H1 (cell line): ENCODE measurements at regions not wholly inside any gene's neighbourhood (a gene's known extent, or its start where the extent isn't known, plus 50 kb on each side); places are given as distances from the start of the nearest gene placed in this dataset.

Experiments used
- CTCF ChIA-PET: fragments of 300-600 bp; sonication (Branson Sonifier 250); formaldehyde crosslinking; loops from one replicate; lab custom pipeline; 2021; ENCODE audit not compliant: partially characterized antibody; lab: Charles Lee
- POLR2A ChIA-PET: fragments of 300-600 bp; sonication (Branson Sonifier 250); formaldehyde crosslinking; loops from one replicate; lab custom pipeline; 2021; ENCODE audit warnings: inconsistent platforms; ENCODE audit not compliant: partially characterized antibody; lab: Charles Lee
- DNase-seq, 2 experiments: peaks; one replicate each; pipeline versions ENCODE4 v3.0.0 to v3.0.0-alpha.2; 2010 to 2022; ENCODE audit warnings: low spot score in 2 of 2, low read depth in 1 of 2, mixed read lengths in 1 of 2
- FAIRE-seq: peaks from 2 replicates; lab custom pipeline; 2011; peaks lifted over from hg19 to GRCh38; lab: Jason Lieb, UNC
- H2AFZ ChIP-seq: 2 replicates; pipeline ENCODE4 v1.8.1; 2012; ENCODE audit warnings: low read length, inconsistent platforms
- H2AK5ac ChIP-seq: 2 replicates; pipeline ENCODE4 v1.6.1; 2013; ENCODE audit warnings: low read depth, low read length
- H2BK120ac ChIP-seq: replicated peaks from 2 replicates; pipeline ENCODE3; 2013; ENCODE audit warnings: low read depth, low read length, inconsistent platforms
- H2BK12ac ChIP-seq: 2 replicates; pipeline ENCODE4 v1.6.1; 2013; ENCODE audit warnings: low read depth, low read length
- H2BK15ac ChIP-seq: 2 replicates; pipeline ENCODE4 v1.6.1; 2013; ENCODE audit warnings: low read length
- H2BK20ac ChIP-seq: 2 replicates; pipeline ENCODE4 v1.6.1; 2013; ENCODE audit warnings: low read length
- H2BK5ac ChIP-seq: 2 replicates; pipeline ENCODE4 v1.6.1; 2013; ENCODE audit warnings: low read depth, low read length
- H3K14ac ChIP-seq: 2 replicates; pipeline ENCODE4 v1.6.1; 2013; ENCODE audit warnings: inconsistent platforms; ENCODE audit not compliant: insufficient read length
- H3K18ac ChIP-seq: 2 replicates; pipeline ENCODE4 v1.6.1; 2013; ENCODE audit warnings: low read length; ENCODE audit errors: extremely low read depth
- H3K23ac ChIP-seq: 2 replicates; pipeline ENCODE4 v1.6.1; 2013; ENCODE audit warnings: inconsistent platforms; ENCODE audit not compliant: insufficient read length
- H3K23me2 ChIP-seq: 2 replicates; pipeline ENCODE4 v1.6.1; 2013; ENCODE audit warnings: low read depth, low read length
- H3K27ac ChIP-seq: 2 replicates; pipeline ENCODE4 v1.6.1; 2011; ENCODE audit warnings: low read depth, low read length, inconsistent platforms
- H3K27me3 ChIP-seq, 4 experiments: replicated peaks in 1 of 4; 1 replicate in 1 of 4; 2 replicates in 3 of 4; pipeline versions ENCODE4 v1.6.1 to v1.8.1; 2011 to 2013; ENCODE audit warnings: low read length in 3 of 4, mild to moderate bottlenecking in 3 of 4, inconsistent platforms in 2 of 4, mixed read lengths in 2 of 4, moderate library complexity in 1 of 4; ENCODE audit not compliant: control insufficient read depth in 3 of 4, insufficient read depth in 3 of 4; ENCODE audit errors: extremely low read depth in 1 of 4
- H3K36me3 ChIP-seq, 4 experiments: 2 replicates each; pipeline versions ENCODE4 v1.6.1 to v1.8.1; 2011 to 2013; ENCODE audit warnings: mild to moderate bottlenecking in 4 of 4, low read length in 3 of 4, moderate library complexity in 2 of 4, control low read depth in 1 of 4, inconsistent platforms in 1 of 4; ENCODE audit not compliant: insufficient read depth in 4 of 4, control insufficient read depth in 2 of 4
- H3K4ac ChIP-seq: replicated peaks from 2 replicates; pipeline ENCODE3; 2013; ENCODE audit warnings: low read length, low read depth, mixed read lengths, inconsistent platforms; ENCODE audit not compliant: insufficient read length
- H3K4me1 ChIP-seq, 4 experiments: replicated peaks in 1 of 4; 1 replicate in 1 of 4; 2 replicates in 3 of 4; pipeline versions ENCODE4 v1.6.1 to v1.8.1; 2011 to 2013; ENCODE audit warnings: low read length in 3 of 4, inconsistent platforms in 2 of 4, mixed read lengths in 1 of 4; ENCODE audit not compliant: insufficient read depth in 4 of 4, control insufficient read depth in 3 of 4
- H3K4me2 ChIP-seq, 2 experiments: 2 replicates each; pipeline versions ENCODE4 v1.6.1 to v1.8.1; 2011 to 2013; ENCODE audit warnings: low read depth in 2 of 2, low read length in 2 of 2, control low read depth in 1 of 2, inconsistent platforms in 1 of 2, mild to moderate bottlenecking in 1 of 2; ENCODE audit not compliant: insufficient read depth in 1 of 2
- H3K4me3 ChIP-seq, 4 experiments: fragments of 200-600, 300-600 bp in 1 of 4; sonication (generic), shearing (Covaris generic), sonication (Bioruptor Twin) in 1 of 4; 2 replicates each; pipeline versions ENCODE4 v1.5.1 to v1.8.1; 2011 to 2016; ENCODE audit warnings: low read length in 4 of 4, low read depth in 3 of 4, control low read depth in 2 of 4, inconsistent platforms in 2 of 4, mild to moderate bottlenecking in 2 of 4, mixed read lengths in 1 of 4, moderate library complexity in 1 of 4; ENCODE audit not compliant: insufficient read depth in 2 of 4; ENCODE audit errors: extremely low read depth in 1 of 4
- H3K56ac ChIP-seq: replicated peaks from 2 replicates; pipeline ENCODE3; 2013; ENCODE audit warnings: low read depth, mild to moderate bottlenecking, mixed read lengths, low read length, inconsistent platforms; ENCODE audit not compliant: insufficient read length
- H3K79me1 ChIP-seq: 2 replicates; pipeline ENCODE4 v1.6.1; 2013; ENCODE audit warnings: low read depth, low read length, control low read depth
- H3K79me2 ChIP-seq, 2 experiments: 2 replicates each; pipeline versions ENCODE4 v1.6.1 to v1.8.1; 2012 to 2013; ENCODE audit warnings: low read length in 2 of 2, mild to moderate bottlenecking in 2 of 2, inconsistent platforms in 1 of 2; ENCODE audit not compliant: insufficient read depth in 2 of 2, control insufficient read depth in 1 of 2
- H3K9ac ChIP-seq, 4 experiments: replicated peaks in 1 of 4; 1 replicate in 1 of 4; 2 replicates in 3 of 4; pipeline versions ENCODE4 v1.6.1 to v1.8.1; 2011 to 2013; ENCODE audit warnings: low read depth in 3 of 4, low read length in 3 of 4, control low read depth in 2 of 4, mild to moderate bottlenecking in 2 of 4, moderate library complexity in 2 of 4, inconsistent platforms in 1 of 4; ENCODE audit errors: extremely low read depth in 1 of 4
- H3K9me3 ChIP-seq, 2 experiments: 2 replicates each; pipeline versions ENCODE4 v1.6.1 to v1.8.1; 2012 to 2013; ENCODE audit warnings: mild to moderate bottlenecking in 2 of 2, moderate library complexity in 2 of 2, control low read depth in 1 of 2, inconsistent platforms in 1 of 2, low read depth in 1 of 2, low read length in 1 of 2, mixed read lengths in 1 of 2; ENCODE audit not compliant: insufficient read depth in 2 of 2
- H4K20me1 ChIP-seq, 2 experiments: replicated peaks in 1 of 2; 2 replicates each; pipeline versions ENCODE3 to v1.8.1; 2011 to 2013; ENCODE audit warnings: inconsistent platforms in 2 of 2, low read length in 2 of 2, mild to moderate bottlenecking in 1 of 2; ENCODE audit not compliant: insufficient read depth in 2 of 2, control insufficient read depth in 1 of 2
- H4K5ac ChIP-seq: 2 replicates; pipeline ENCODE4 v1.6.1; 2013; ENCODE audit warnings: low read length, low read depth, mixed read lengths, inconsistent platforms; ENCODE audit not compliant: insufficient read length
- H4K8ac ChIP-seq: 2 replicates; pipeline ENCODE4 v1.8.0; 2013; ENCODE audit warnings: mild to moderate bottlenecking, moderate library complexity, low read length, inconsistent platforms; ENCODE audit not compliant: insufficient read depth; ENCODE audit errors: extremely low read depth
- H4K91ac ChIP-seq: replicated peaks from 2 replicates; pipeline ENCODE3; 2013; ENCODE audit warnings: low read length, mixed read lengths, inconsistent platforms; ENCODE audit not compliant: insufficient read length
- FOSL1 ChIP-seq: IDR thresholded peaks from 2 replicates; pipeline ENCODE4 v1.6.1; 2011; ENCODE audit warnings: mild to moderate bottlenecking, low read depth, low read length, moderate library complexity; ENCODE audit not compliant: insufficient read depth
- whole genome bisulfite sequencing, 2 experiments: shearing (Covaris generic) in 1 of 2; methylation state at CpG; one replicate each; pipeline versions ENCODE4 v1.1.6 to v1.1.7; 2013 to 2015; ENCODE audit warnings: low lambda C conversion rate in 2 of 2, mixed read lengths in 2 of 2, inconsistent platforms in 1 of 2, low coverage in 1 of 2, missing lambda C conversion rate in 1 of 2; ENCODE audit not compliant: insufficient replicate concordance in 2 of 2, insufficient coverage in 1 of 2, insufficient read length in 1 of 2; ENCODE audit errors: extremely low coverage in 1 of 2, missing lambda C conversion rate in 1 of 2; 5-methylcytosine and 5-hydroxymethylcytosine counted together

GRCh38 chr4:36990128-36990872 is 254.2 kb upstream of the NWD2 start:
- Histone ChIP-seq H3K27ac (no peak overlapping the region), H3K27me3 (no peaks in the 10 kb centered on the region), H3K23me2 (no peaks in the 10 kb centered on the region), H2BK20ac (no peak overlapping the region), H3K18ac (no peak overlapping the region), H3K4me1 (no peaks in the 10 kb centered on the region), H4K20me1 (no peaks in the 10 kb centered on the region), H3K23ac (no peak overlapping the region), H3K36me3 (no peaks in the 10 kb centered on the region), H3K9ac (no peak overlapping the region), H3K9me3 (no peaks in the 10 kb centered on the region), H2AFZ (peak overlapping the region; percentile 28; the same call in 1 of the 2 replicates), H3K79me2 (no peaks in the 10 kb centered on the region), H4K8ac (no peak overlapping the region), H3K14ac (no peak overlapping the region), H3K4ac (no peak overlapping the region), H3K79me1 (no peaks in the 10 kb centered on the region), H2BK12ac (no peak overlapping the region), H2BK5ac (no peak overlapping the region), H2BK15ac (no peak overlapping the region), H3K56ac (no peak overlapping the region), H4K91ac (no peak overlapping the region), H2AK5ac (no peak overlapping the region), H4K5ac (no peak overlapping the region), H2BK120ac (no peak overlapping the region), H3K4me3 (no peak overlapping the region), H3K4me2 (no peak overlapping the region)
- WGBS, 2 experiments: 87% methylated on average over 3 of the region's 3 CpGs; no CpG with 5 or more reads in 1 of the 2 experiments
- ChIA-PET CTCF (no interaction called here), POLR2A (no interaction called here)
- FAIRE-seq: no peak
- no peak for TF ChIP-seq FOSL1
- DNase-seq: no peak
